IPS-20b (cell line): ENCODE measurements at regions not wholly inside any gene's neighbourhood (a gene's known extent, or its start where the extent isn't known, plus 50 kb on each side); places are given as distances from the start of the nearest gene placed in this dataset.
"Not testable (repeated sequence)": the region's sequence is repeated elsewhere in the genome, so short reads cannot be mapped to it uniquely, and the experiment has no call there.

Source experiments
- H3K27ac ChIP-seq: one replicate; pipeline ENCODE4 v1.5.1; 2013; ENCODE audit warnings: low read length
- H3K27me3 ChIP-seq: 2 replicates; pipeline ENCODE4 v1.6.1; 2013; ENCODE audit warnings: mild to moderate bottlenecking, low read length, inconsistent platforms; ENCODE audit not compliant: insufficient read depth
- H3K36me3 ChIP-seq: 2 replicates; pipeline ENCODE4 v1.6.1; 2013; ENCODE audit warnings: low read depth, mild to moderate bottlenecking, inconsistent platforms, low read length, moderate library complexity; ENCODE audit not compliant: insufficient read depth
- H3K4me1 ChIP-seq: 2 replicates; pipeline ENCODE4 v1.6.1; 2013; ENCODE audit warnings: mild to moderate bottlenecking, control low read depth, inconsistent platforms, low read length, moderate library complexity; ENCODE audit not compliant: insufficient read depth
- H3K4me3 ChIP-seq: 2 replicates; pipeline ENCODE4 v1.5.1; 2013; ENCODE audit warnings: mild to moderate bottlenecking, low read length, inconsistent platforms
- H3K9ac ChIP-seq: 2 replicates; pipeline ENCODE4 v1.6.1; 2013; ENCODE audit warnings: low read depth, mild to moderate bottlenecking, inconsistent platforms, low read length, moderate library complexity
- H3K9me3 ChIP-seq: 2 replicates; pipeline ENCODE4 v1.6.1; 2013; ENCODE audit warnings: mild to moderate bottlenecking, low read depth, low read length, inconsistent platforms; ENCODE audit not compliant: insufficient read depth

- H3K4me1 ChIP-seq, result no peaks in the 10 kb centered on the region
- H3K9me3 ChIP-seq, result no peaks in the 10 kb centered on the region
- H3K4me3 ChIP-seq, result no peak overlapping the region
- no peak overlapping the region for H3K9ac ChIP-seq
- H3K36me3 ChIP-seq, result no peaks in the 10 kb centered on the region
- H3K27me3 ChIP-seq, result no peaks in the 10 kb centered on the region
- no peak overlapping the region for H3K27ac ChIP-seq
These were observed 81.5 kb upstream of the SMIM30 start for GRCh38 chr7:113199841-113200240.

GRCh38 chr7:113199136-113199535 lies 80.8 kb upstream of the SMIM30 start:
- Histone ChIP-seq H3K27ac (no peak overlapping the region), H3K9ac (no peak overlapping the region), H3K4me3 (no peak overlapping the region), H3K27me3 (no peaks in the 10 kb centered on the region), H3K4me1 (no peaks in the 10 kb centered on the region), H3K9me3 (no peaks in the 10 kb centered on the region), H3K36me3 (no peaks in the 10 kb centered on the region)

GRCh38 chr7:113198226-113198625 lies 79.9 kb upstream of the SMIM30 start:
- no peaks in the 10 kb centered on the region for H3K36me3 ChIP-seq
- no peaks in the 10 kb centered on the region for H3K9me3 ChIP-seq
- no peak overlapping the region for H3K4me3 ChIP-seq
- no peak overlapping the region for H3K27ac ChIP-seq
- no peaks in the 10 kb centered on the region for H3K4me1 ChIP-seq
- no peaks in the 10 kb centered on the region for H3K27me3 ChIP-seq
- no peak overlapping the region for H3K9ac ChIP-seq

GRCh38 chr7:113197274-113197673 lies 78.9 kb upstream of the SMIM30 start:
- H3K9ac ChIP-seq, result no peak overlapping the region
- H3K27ac ChIP-seq, result no peak overlapping the region
- H3K27me3 ChIP-seq, result no peaks in the 10 kb centered on the region
- no peak overlapping the region for H3K4me3 ChIP-seq
- H3K4me1 ChIP-seq, result no peaks in the 10 kb centered on the region
- no peaks in the 10 kb centered on the region for H3K9me3 ChIP-seq
- no peaks in the 10 kb centered on the region for H3K36me3 ChIP-seq

GRCh38 chr7:113188396-113188795 lies 70.0 kb upstream of the SMIM30 start:
- Histone ChIP-seq H3K27ac (no peak overlapping the region), H3K36me3 (no peaks in the 10 kb centered on the region), H3K4me1 (0 out of 2 replicates have a peak, but pooled peaks cover 5% of the 10 kb centered on the region), H3K9me3 (no peaks in the 10 kb centered on the region), H3K9ac (no peak overlapping the region), H3K4me3 (no peak overlapping the region), H3K27me3 (peaks cover 41% of the 10 kb centered on the region)

- Histone ChIP-seq H3K4me1 (no peaks in the 10 kb centered on the region), H3K9ac (no peak overlapping the region), H3K4me3 (no peak overlapping the region), H3K27ac (no peak overlapping the region), H3K27me3 (no peaks in the 10 kb centered on the region), H3K9me3 (no peaks in the 10 kb centered on the region), H3K36me3 (no peaks in the 10 kb centered on the region)
These were observed 61.0 kb upstream of the SMIM30 start for GRCh38 chr7:113179313-113179712.

GRCh38 chr7:113176836-113177235 lies 58.5 kb upstream of the SMIM30 start:
- Histone ChIP-seq H3K9ac (no peak overlapping the region), H3K4me3 (no peak overlapping the region), H3K27ac (no peak overlapping the region), H3K9me3 (no peaks in the 10 kb centered on the region), H3K36me3 (no peaks in the 10 kb centered on the region), H3K4me1 (no peaks in the 10 kb centered on the region), H3K27me3 (no peaks in the 10 kb centered on the region)

GRCh38 chr7:113176180-113176579 lies 57.8 kb upstream of the SMIM30 start:
- not testable (repeated sequence) for H3K4me1 ChIP-seq, H3K27me3 ChIP-seq, H3K4me3 ChIP-seq, H3K36me3 ChIP-seq, H3K27ac ChIP-seq, H3K9me3 ChIP-seq, H3K9ac ChIP-seq

- Histone ChIP-seq H3K9me3 (no peaks in the 10 kb centered on the region), H3K36me3 (no peaks in the 10 kb centered on the region), H3K4me3 (no peak overlapping the region), H3K9ac (no peak overlapping the region), H3K27me3 (no peaks in the 10 kb centered on the region), H3K27ac (no peak overlapping the region), H3K4me1 (no peaks in the 10 kb centered on the region)
These were observed 57.3 kb upstream of the SMIM30 start for GRCh38 chr7:113175525-113176104.

GRCh38 chr7:113172726-113173125 lies 54.4 kb upstream of the SMIM30 start:
- Histone ChIP-seq H3K27me3 (no peaks in the 10 kb centered on the region), H3K36me3 (no peaks in the 10 kb centered on the region), H3K9me3 (no peaks in the 10 kb centered on the region), H3K4me3 (no peak overlapping the region), H3K27ac (no peak overlapping the region), H3K4me1 (no peaks in the 10 kb centered on the region), H3K9ac (no peak overlapping the region)

- Histone ChIP-seq H3K4me1 (no peaks in the 10 kb centered on the region), H3K9me3 (no peaks in the 10 kb centered on the region), H3K9ac (no peak overlapping the region), H3K4me3 (no peak overlapping the region), H3K27me3 (no peaks in the 10 kb centered on the region), H3K36me3 (no peaks in the 10 kb centered on the region), H3K27ac (no peak overlapping the region)
These were observed 52.2 kb upstream of the SMIM30 start for GRCh38 chr7:113170591-113170990.
